LNCAP (cell line): ENCODE measurements at regions not wholly inside any gene's neighbourhood (a gene's known extent, or its start where the extent isn't known, plus 50 kb on each side); places are given as distances from the start of the nearest gene placed in this dataset.

ENCODE experiments used
- TF ChIP-seq, protein P1 (sequence below): fragments of 450-650 bp; IDR thresholded peaks from 2 replicates; pipeline ENCODE4 v1.5.1; 2017; ENCODE audit warnings: mild to moderate bottlenecking

DNA sequence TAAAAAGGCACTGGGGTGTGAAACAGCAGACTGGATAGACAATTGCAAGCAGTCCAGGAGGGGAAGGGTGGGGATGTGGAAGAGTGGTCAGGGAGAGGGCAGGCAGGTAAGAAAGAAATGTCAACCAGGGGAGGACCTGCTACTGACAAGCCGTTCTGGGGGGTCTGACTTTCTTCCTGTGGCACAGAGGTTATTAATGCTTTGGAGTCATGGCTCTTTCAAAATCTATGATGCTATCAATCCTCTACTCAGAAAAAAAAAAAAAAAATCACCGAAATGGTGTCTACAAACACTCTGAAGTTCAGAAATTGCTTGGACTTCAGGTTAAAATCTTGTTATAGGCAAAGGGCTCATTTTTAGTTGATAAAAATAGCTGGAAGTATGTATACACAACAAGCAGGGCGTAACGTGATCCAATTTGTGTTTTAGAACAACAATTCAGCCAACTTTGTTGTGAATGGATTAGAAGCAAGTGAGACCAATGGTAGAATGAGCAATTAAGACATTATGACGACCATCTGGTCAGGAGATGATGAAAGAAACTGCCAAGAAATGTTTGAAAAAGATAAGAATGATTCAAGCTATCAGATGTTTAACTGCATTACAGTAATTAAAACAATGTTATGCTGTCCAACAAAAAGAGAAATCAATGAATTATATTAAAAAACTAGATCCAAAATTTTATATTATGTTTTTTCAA lies 255.2 kb downstream of the DEPDC1B start:
- TF ChIP-seq, protein P1, sequence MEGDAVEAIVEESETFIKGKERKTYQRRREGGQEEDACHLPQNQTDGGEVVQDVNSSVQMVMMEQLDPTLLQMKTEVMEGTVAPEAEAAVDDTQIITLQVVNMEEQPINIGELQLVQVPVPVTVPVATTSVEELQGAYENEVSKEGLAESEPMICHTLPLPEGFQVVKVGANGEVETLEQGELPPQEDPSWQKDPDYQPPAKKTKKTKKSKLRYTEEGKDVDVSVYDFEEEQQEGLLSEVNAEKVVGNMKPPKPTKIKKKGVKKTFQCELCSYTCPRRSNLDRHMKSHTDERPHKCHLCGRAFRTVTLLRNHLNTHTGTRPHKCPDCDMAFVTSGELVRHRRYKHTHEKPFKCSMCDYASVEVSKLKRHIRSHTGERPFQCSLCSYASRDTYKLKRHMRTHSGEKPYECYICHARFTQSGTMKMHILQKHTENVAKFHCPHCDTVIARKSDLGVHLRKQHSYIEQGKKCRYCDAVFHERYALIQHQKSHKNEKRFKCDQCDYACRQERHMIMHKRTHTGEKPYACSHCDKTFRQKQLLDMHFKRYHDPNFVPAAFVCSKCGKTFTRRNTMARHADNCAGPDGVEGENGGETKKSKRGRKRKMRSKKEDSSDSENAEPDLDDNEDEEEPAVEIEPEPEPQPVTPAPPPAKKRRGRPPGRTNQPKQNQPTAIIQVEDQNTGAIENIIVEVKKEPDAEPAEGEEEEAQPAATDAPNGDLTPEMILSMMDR, result no peak

DNA sequence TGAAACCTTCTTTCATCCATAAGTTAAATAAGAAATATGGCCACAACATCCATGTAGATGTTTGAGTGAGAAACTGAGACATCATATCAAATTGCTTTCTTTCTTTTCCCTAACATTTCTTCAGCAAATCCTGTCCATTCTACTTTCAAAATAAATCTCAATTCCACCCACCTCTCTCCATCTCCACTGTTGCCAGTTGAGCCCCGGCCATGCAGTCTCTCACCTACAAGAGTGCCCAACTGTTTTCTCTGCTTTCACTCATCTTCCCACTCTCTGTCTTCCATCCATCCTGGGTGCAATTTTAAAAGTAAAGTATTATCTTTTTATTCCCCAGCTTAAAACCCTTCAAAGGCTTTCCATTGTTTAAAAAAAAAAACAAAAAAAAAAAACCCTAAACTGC lies 260.4 kb downstream of the DEPDC1B start:
- TF ChIP-seq, protein P1, result no peak

DNA sequence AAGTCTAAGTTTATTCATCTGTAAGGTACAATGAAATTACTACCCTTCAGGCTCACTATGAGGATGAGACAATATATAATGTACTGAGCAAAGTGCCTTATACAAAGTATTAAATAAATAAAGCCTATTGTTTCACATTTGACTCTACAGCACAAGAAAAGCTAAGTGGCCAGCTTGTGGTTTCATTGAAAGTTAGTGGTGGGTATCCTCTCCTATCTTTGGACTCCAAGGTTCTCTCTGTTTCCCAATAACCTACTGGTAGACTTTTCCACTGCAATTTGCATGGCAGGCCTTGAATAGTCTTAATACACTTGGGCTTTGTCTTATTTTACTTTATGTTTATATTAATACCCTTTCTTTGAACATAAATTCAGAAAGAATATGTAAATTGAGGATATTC lies 262.7 kb downstream of the DEPDC1B start:
- TF ChIP-seq, protein P1, result no peak

DNA sequence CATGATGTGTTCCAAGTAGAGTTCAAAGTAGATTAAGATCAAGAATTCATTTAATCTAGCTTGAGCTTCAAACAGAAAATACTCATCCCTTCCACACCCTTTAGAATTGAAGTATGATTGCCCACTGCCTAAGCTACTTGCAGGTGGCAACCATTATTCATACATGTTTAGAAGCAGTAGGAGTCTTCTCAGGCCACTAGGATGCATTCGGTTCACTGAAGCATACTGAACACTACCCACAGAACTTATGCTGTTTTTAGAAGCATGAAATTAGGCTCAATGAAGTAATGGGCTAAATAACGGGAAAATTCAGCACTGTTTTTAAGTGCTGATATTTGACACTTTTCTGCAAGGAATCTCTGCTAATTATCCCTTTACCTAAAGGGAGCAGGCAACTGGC lies 263.4 kb downstream of the DEPDC1B start:
- TF ChIP-seq, protein P1, result no peak

DNA sequence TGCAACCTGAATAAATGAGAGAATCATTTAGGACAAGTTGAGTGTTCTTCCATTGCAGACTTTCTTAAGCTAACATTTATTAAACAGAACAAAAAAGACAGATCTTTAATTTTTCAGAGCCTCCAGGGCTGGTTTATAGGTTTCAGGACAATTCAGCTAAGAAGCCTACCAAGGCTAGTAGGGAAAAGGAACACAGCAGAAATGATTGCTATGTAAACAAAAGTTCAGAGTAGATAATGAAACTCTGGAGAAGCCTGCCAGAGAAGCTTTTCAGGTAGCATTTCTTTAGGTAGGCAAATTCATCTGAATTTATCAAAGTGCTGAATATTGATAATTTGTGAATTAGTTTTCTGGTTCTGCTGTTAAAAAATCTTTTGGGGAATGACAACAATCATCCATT lies 264.2 kb downstream of the DEPDC1B start:
- TF ChIP-seq, protein P1, result no peak

DNA sequence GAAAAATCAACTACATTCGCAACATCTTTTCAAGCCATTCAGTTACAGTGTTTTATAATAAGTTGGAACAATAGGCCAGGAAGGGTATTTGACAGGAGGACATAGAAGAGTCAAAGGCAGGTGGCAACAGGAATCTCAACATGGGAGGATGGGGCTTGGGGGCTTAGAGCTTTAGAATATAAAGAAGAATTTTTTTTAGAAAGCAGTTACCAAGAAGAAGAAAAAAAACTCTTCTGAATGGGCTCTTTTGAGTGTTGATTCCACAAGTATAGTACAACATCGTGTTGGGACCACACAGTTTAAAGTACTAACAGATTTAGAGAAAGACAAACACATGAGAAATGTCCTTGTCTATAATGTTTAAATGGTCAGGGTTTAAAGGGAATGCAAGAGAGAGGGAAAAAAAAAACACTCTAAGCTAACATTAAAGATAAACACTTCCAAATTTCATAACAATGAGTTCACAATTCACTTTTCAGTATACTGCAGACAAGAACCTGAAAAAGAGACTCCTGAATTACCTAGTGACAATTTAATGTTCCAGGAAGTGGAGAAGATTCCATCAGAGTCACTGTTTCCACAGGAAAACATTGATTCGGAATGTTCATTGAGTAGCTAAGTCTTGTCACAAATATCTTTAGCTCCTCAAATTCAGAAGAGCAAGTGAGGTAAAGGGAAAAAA lies 282.3 kb downstream of the DEPDC1B start:
- TF ChIP-seq, protein P1, result no peak

DNA sequence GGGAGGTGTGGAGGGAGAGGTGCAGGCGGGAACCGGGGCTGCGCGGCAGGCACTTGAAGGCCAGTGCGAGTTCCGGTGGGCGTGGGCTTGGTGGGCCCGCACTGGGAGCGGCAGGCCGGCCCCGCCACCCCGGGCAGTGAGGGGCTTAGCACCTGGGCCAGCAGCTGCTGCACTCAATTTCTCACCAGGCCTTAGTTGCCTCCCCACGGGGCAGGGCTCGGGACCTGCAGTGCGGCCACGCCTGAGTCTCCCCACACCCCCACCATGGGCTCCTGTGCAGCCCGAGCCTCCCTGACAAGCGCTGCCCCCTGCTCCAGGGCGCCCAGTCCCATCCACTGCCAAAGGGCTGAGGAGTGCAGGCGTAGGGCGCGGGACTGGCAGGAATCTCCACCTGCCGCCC lies 284.5 kb downstream of the DEPDC1B start:
- TF ChIP-seq, protein P1, result no peak
